ENCODE measurements at regions not wholly inside any gene's neighbourhood (a gene's known extent, or its start where the extent isn't known, plus 50 kb on each side); places are given as distances from the start of the nearest gene placed in this dataset.
A peak's percentile ranks its signal among the peaks of the same experiment; 100 is the strongest.

DNA sequence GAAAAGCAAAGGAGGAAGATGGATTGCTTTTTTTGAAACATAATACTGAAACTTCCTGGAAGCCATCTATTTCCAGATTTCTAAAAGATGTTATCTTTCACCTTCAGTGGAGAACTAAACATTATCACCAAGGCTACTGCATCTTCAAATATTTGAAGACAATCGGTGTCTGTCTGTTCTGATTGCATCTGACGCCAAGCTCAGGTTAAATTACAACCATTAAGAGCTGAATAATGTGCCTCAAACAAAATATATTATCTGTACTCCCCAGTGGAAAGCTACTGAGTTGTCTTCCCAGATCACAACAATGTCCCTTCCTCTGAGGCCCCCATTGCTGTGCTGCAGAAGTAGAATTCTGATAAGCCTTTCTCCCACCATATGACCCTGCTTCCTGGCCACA lies 342.3 kb downstream of the PLK2 start:
- DNase-seq (ENCODE audit: low read depth): no peak

DNA sequence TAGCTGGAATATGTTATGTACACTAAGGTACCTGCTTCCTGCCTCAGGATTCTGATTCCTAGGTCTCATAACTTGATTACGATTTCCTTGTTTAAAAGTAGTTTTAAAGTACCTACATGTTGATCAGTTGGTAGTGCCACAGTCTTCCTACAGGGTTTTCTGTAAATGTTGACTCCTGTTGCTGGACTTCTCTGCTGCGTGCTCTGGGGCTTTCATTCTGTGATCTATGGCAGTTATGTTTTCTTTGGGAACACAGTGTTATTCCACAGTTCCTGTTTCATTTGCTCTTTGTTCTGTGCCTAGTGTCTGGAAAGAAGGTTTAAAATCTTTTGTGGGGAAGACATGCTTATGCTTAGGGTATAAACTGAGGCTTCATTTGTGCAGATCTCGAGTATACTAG lies 343.5 kb downstream of the PLK2 start:
- no peak for DNase-seq (ENCODE audit: low read depth)

DNA sequence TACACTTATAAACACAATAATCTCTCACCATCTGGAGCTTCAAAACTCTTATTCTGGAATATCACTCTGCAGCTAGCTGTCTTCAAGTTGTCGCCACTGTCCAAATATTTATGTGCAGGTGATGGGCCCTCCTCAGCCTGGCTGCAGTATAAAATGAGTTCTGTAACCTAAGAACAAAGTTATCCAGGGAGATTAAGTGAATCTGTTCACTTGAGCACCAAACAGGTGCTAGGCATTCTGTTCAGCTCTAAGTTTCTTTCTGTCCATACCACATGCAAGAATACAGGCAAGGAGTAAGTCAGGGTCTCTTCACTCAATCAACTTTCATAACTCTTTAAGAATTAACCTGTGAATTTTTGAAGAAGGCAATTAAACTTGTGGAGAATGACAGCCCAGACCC lies 344.1 kb downstream of the PLK2 start:
- no peak for DNase-seq (ENCODE audit: low read depth)

DNA sequence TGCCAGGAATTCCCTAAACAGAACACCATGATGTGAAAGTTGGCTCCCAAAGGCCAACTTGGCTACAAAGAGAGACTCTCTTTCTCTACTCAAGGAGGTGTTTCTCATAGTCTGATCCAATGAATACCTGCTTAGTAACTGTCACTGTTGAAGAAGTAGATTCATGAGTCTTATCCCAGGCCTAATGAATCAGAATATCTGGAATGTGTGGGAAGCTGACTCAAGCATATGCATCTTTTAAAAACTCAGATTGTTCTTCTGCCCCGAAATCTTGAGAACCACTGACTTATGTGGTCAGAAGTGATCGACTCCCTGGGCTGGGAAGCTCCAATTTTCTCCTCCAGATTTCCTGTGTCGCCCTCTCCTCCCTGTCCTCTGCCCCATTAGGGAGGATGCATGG lies 345.6 kb downstream of the PLK2 start:
- DNase-seq (ENCODE audit: low read depth): peak; percentile 94

DNA sequence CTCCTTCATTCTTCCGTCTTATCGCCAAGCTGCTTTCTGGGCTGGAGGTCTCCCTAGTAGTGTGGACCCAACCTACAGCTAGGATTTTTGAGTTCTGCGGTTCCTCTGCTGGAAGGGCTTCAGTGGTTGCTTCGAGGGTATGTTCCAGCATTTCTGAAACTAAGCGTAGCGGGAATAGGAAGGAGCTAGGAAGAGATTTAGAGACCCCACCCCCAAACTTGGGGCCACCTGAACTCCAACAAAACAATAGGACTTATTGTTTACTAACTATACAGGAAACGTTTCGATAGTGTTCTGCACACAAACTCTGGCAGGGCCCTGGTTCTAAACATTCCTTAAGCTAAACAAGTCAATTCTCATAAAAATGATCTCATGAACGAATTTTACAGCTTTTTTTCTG lies 346.7 kb downstream of the PLK2 start:
- no peak for DNase-seq (ENCODE audit: low read depth)

DNA sequence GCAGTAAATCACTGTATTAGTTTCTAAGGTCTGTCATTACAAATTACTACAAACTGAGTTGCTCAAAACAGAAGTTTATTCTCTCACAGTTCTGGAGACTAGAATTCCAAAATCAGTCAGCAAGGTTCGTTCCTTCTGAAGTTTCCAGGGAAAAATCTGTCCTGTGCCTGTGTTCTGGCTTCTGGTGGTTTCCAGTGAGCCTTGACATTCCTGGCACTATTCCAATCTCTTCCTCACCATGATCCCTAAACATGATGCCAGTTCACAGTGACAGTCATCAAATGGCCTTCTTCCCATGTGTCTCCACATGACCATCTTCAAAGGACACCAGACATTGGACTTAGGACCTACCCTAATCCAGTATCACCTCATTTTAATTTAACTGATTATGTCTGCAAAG lies 351.4 kb downstream of the PLK2 start:
- no peak for DNase-seq (ENCODE audit: low read depth)

DNA sequence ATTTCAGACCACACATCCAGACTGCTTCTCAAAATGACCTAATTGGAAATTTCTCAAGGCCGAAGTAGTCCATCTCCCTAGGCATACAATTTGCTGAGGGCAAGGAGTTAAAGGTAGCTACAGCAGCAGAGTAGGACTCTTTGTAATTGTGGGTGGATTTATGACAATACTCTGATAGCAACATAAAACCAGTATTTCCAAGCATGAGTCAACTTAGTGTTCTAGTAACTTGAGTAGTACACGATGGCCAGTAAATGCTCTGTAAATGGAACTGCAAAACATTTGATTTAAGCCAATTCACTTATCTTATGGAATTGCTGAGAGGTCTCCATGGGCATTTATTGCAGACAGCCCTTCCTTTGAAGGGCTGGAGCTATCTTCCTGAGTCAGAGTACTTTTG lies 352.2 kb downstream of the PLK2 start:
- DNase-seq (ENCODE audit: low read depth): peak; percentile 48

DNA sequence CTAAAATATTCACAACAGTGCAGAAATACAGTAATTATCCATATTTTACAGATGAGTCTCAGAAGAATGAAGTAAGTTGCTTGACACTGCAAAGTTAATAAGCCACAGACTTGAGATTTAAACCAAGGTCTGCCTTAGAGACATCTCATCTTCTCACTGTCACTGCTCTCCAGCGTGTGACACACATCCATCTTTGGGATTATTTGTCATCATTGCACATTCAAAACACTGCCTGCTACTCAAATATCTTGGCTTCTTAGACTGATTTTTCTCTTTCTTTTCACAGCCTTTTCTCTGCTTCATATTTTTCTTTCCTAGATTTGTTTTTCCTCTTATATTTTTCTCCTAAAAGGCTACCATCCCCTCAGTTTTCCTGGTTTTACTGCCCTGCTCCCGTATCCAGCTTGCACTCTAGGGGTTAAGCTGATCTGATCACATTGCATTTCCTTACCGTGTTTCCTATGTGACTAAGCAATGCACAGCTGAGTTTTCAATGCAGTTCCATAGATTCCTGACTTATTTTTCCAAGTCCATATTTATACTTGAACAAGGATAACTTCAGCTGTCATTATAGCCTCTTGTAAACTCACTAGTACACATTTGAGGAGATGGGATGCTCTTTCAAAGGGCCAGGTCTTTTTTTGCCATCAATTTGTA lies 353.0 kb downstream of the PLK2 start:
- DNase-seq (ENCODE audit: low read depth): no peak

DNA sequence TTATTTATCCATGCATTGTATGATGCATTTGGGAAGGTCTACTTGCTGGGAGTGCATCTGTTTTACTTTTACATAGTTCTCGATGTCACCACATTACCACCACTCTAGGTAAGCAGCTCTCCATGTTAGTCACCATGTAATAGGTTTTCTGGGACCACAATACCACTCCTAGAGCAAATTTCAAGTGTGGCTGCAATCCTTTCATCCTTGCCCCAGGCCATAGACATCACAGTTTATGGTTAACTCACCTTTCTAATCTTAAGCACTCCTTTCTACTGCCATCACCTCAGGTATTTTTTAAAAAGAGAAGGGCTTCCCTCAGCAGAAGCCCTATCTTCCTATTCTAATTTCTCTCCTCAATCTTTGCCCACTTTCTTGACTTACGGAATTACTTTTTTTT lies 354.1 kb downstream of the PLK2 start:
- DNase-seq (ENCODE audit: low read depth): no peak

DNA sequence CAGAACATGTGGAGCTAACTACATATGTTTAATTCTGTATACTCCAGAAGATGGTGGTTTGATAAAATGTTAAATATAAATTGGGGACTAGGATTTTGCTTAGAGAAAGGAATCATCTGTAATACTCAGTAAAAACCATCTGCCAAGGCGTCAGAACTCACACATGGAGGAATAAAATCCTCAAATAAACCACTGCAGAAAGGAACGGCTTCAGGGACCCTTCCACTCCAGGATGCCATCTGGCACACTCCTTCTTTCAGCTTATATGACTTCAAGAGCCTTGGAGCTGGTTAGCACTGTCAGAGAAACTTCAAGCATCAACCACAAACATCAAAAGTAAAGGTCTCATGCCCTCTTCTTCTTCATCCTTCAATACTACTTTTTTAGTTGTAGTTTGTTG lies 360.6 kb downstream of the PLK2 start:
- DNase-seq (ENCODE audit: low read depth): no peak

DNA sequence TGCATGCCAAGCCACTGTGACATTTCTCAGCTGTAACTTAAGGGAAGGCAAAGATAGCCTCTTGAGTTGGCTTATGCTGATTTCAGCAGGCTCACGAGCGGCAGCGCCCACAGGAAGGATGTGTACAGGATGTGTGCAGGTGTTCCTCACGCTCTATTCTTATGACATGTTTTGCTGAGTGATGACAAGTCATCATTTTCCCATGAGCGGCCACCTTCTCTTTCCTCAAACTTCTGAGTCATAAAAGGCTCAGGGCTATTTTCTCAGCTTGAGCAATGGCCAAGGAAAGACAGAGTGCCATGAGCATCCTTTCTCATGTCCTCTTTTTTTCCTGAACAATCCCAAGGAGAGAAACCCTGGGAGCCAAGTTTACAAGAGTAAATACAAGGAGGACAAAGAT lies 365.9 kb downstream of the PLK2 start:
- DNase-seq (ENCODE audit: low read depth): peak; percentile 94

DNA sequence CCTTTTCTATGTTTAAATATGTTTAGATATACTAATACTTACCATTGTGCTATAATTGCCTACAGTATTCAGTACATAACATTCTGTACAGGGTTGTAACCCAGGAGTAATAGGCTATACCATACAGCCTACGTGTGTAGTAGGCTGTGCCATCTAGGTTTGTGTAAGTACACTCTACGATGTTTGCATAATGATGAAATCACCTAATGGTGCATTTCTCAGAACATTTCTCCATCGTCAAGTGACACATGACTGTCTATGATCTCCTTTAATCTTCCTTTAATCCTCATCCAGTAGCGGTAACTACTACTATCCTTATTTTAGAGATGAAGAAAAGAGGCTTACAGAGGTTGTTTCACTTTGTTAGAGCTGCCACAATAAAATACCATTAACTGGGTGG lies 369.2 kb downstream of the PLK2 start:
- DNase-seq (ENCODE audit: low read depth): no peak

DNA sequence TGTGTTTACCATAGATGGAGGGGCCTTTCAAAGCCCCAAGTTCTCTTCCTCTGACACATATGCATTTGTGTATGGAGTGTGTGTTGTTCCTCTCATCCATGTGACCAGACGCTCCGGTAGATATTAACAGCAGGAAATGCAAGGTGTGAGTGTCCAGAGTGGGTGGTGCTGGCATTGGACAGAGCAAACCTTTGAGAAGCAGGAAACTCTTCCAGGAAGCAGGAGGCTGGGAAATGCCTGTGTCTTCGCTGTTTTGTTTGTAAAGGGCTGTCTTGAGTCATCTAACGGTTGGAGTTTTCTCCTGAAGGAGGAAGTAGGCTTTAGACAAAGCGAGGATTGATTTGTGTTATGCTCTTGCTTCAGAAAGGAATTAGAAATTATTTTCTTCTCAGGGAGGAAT lies 370.9 kb downstream of the PLK2 start:
- DNase-seq (ENCODE audit: low read depth): peak; percentile 72

DNA sequence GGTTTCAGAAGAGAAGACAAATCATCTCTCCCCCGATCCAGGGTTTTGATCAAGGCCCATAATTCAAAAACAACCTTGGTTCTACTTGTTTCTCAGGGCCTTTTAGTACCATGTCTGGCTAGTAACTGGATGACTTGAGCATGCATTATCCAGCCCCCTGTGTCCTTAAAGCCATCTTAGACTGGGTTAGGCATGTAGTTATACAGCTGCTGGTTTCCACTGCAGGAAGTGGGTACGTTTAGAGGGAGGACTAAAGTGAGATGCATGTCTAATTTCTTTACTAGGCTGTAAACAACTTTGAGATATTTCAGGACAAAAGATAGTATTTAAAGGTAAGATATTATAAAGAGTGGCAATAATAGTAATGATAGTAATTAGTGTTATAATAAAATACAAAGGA lies 372.0 kb downstream of the PLK2 start:
- DNase-seq (ENCODE audit: low read depth): no peak

DNA sequence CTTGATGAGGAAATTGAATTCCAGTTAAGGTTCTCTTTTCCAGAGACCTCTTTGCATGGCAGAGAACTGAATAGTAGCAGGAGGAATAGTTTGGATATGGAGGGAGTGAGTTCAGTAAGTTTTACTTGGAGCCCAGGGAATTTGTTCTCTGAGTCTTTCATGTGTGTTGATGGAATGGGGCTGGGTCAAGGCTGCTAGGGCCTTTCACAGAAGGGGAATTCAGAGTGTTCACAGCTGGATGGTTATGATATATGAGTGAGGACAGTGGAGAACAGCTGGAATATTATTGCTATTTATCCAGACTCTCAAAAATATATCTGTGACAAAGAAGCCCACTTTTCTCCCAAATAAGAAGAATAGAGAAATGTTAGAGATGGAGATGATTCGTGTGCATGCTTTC lies 372.8 kb downstream of the PLK2 start:
- no peak for DNase-seq (ENCODE audit: low read depth)

DNA sequence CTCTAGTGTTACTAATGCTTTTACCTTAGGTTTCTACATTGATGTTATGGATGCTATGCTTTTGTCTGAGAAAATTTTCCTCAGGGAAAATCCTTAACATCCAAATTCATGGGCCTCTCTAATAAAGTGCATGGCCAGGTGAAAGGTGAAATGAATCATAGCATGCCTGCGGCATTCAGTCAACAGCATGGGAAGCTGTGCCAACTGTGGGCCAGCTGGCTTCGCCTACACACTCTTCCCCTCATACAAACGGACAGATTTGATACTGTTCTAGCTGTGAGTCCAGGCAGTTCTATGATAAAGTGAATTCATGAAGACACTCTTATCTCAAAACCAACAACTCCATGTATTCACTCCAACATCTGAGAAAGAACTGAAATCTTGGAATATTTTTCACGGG lies 374.1 kb downstream of the PLK2 start:
- DNase-seq (ENCODE audit: low read depth): peak; percentile 73

DNA sequence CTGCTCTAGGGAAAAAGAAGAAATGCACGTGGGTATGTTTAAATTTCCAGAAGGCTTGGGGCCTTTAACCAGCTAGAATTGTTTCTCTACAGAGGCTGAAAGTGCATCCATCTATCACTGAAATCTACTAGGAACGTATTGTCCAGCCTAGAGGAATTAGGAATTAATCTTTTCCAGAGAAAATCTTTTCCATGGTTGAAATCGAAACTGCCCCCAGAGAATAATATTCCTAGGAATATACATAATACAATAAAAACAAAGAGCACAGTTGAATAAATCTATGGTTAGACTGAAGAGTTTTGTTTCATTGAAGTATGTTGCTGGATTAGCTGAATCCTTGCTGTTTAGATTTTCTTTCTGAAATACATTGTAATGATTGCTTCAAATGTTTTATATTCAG lies 378.5 kb downstream of the PLK2 start:
- no peak for DNase-seq (ENCODE audit: low read depth)

DNA sequence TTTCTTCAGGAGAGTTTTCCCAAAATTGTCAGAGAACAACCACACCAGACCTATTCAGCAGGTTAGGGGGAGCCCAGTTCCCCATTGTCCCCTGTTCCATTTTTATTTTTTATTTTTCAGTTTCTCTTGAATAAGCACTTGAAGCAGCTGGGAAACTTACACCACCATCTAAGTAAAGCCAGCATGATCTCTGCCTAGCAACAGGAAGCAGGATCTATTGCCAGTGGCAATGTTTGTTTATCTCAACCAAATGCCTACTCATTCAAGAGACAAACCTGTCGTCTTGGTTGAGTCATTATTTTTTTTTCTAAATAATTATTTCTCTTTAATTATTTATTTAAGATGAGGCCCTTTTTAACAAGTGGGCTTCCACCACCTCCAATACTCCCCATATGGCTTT lies 379.3 kb downstream of the PLK2 start:
- DNase-seq (ENCODE audit: low read depth): peak; percentile 19

DNA sequence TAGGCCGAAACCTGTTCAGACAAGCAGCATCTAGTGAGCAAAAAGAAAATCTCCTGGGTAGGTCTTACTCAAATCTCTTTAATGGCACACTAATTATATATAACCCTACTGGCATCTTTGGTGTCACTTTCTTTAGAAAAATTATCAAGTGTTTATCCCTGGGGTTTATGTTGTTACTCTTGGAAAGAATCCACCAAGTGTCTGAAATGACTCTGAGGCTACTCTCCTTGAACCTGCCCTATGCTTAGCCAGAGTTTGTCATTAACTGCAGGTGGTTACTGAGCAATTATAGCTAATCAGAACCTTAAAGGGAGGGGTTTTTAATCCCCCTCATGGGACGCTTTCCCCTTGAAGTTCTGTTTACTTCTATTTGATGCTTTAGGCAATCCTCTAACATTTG lies 381.9 kb downstream of the PLK2 start:
- DNase-seq (ENCODE audit: low read depth): no peak

DNA sequence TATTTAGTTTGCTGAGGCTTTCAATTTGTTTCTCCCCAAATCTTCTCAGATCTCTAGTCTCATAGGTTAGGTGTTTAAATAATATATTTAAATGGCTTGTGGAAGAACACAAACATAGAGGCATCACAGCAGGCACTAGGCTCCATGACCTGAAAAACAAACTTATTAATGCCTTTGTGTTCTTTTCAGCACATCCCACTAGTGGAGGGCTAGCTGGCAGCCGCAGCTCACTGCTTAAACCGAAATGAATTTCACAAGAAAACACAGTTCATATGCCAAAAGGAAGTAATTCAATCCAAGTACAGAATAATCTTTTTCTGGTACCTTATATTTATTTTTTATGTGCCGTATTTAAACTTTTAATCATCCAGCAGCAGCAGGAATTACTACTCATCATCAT lies 382.5 kb downstream of the PLK2 start:
- no peak for DNase-seq (ENCODE audit: low read depth)

DNA sequence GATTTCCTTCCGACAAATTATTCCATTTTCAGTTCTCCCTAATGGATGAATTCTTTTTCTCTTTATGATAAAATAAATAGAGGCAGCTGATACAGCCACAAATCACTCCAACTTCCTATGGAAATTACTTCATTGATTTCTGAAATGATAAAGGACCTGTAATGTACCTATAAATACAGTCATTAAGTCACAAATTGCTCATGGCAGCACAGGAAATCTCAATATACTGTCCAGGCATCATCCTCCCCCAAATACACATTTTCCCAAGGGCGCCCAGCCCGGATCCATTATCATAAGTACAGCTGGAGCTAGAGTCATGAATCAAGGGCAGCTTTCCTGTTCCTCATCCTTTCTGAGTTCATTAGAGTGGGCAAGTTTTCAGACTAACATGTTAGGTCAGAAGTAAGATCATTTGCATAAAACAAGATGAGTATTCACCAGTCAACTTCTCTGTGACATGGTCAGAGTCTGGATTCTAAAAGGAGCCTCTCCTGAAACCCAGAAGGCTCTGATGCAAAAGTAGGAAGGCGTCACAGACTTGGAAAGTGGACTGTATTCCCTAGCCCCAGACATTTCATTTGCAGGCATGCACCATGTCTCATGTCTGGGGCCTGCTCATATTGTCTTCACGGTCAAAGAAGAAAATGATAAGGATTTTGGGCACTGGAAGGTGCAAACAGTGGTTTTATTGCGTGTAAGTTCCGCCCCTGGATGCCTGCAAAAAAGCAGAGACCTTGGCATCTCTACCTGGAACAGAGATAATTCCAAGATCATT lies 383.2 kb downstream of the PLK2 start:
- DNase-seq (ENCODE audit: low read depth): no peak

DNA sequence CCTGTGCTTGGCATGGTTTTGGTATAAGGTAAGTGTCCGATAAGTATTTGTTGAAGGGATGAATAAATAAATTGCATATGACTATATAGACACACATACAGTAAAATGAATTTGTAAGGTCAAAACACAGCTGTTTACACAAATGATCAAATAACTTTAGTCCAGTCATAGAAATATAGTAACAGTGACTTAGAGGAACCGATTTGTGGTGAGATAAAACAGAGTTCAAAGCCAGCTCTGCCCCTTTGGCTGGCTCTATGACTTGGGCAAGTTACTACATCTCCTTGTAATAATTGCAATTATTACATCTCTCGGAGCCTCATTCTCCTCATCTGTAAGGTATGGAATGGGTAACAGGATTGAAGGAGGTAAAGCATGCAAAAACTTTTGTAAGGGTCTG lies 384.0 kb downstream of the PLK2 start:
- DNase-seq (ENCODE audit: low read depth): no peak

DNA sequence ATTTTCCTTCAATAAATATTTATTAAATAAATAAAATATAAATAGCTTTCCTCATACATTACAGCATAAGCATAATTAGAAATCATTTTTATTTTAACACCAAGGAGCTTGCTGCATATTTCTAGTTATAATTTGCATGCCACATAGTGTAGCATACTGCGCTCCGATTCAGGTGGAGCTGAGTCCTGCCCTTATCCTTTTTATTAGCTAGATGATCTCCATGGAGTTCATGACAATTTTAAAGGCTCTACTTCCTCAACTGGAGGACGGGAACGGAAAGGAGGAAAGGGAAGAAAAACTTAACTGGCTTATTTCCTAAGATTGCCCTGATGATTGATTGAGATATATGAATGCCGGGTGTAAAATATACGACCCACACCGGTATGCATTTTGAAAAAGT lies 385.2 kb downstream of the PLK2 start:
- no peak for DNase-seq (ENCODE audit: low read depth)
